GM19455 (cell line): ENCODE measurements at regions not wholly inside any gene's neighbourhood (a gene's known extent, or its start where the extent isn't known, plus 50 kb on each side); places are given as distances from the start of the nearest gene placed in this dataset.
"Not testable (repeated sequence)": the region's sequence is repeated elsewhere in the genome, so short reads cannot be mapped to it uniquely, and the experiment has no call there.

Experiments
- ATAC-seq: cut with Tn5 transposase; IDR thresholded peaks from one replicate; pipeline ENCODE4 v1.9.1; 2021; ENCODE audit not compliant: unreplicated experiment

DNA sequence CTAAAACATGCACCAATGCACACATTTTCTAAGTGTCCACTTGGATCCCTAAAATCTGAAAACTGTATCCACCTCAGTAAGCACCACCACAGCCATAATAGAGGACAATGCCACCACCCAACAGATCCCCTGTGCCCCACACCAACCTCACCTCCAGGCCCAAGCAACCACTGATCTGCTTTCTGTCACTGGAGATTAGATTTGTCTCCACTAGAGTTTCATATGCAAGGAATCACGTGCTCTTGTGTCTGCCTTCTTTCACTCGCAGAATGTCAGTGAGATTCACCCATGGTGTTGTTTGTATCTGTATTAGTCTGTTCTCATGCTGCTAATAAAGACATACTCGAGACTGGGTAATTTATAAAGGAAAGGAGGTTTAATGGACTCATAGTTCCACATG is 216.1 kb upstream of the WWC1 start:
- ATAC-seq, result no peak

DNA sequence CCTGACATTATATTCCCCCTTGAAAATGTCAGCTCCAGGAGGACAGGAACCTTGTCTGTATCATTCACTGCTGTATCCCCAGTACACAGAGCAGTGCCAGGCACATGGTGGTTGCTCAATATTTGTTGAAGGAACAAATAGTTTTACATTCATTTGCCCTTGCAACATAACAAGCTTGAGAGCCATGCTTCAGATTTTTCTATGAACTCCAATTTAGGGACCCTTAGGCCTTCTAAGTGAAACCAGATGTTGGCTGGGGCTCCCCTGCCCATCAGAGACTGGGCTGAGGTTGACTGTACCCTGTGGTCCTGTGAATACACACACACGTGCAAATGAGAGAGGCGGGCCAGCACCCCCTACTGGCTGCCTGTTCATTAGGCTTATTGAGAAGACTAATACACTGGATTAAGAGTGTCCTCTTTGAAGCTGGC is 214.9 kb upstream of the WWC1 start:
- no peak for ATAC-seq

DNA sequence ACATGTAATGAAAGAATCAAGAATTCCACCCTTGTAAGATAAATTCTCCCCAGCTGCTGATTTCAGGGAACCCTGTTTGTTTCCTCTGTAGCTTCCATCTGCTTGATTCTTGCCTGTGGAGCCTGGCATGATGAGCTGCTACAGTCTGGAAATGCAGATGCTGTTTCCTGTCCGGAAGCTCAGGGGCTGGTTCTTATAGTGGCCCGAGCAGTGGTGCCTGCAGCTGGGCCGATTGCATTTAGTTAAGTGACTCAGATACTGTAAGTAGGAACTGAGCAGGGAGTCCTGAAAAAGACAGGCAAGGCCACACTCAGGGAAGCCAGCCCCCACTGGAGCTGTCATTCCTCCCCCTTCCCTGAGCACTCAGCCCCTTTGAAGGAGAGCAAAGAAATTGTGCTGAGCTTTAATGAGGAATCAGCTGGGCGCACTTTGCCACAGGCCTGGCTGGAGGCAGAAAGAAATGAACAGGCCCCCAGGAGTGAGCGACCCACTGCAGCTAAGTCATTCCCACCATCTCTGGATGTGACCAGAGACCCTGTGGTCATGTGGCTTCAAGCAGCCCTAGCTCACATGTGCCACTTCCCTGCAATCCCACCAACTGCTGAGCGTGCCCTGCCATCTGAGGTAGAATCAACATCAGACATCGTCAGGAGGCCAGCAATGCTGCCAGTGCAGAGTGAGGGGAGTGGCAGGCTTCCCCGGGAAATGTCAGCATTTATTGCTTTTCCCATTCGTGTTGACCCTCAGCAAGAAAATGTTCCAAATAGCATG is 206.0 kb upstream of the WWC1 start:
- no peak for ATAC-seq

DNA sequence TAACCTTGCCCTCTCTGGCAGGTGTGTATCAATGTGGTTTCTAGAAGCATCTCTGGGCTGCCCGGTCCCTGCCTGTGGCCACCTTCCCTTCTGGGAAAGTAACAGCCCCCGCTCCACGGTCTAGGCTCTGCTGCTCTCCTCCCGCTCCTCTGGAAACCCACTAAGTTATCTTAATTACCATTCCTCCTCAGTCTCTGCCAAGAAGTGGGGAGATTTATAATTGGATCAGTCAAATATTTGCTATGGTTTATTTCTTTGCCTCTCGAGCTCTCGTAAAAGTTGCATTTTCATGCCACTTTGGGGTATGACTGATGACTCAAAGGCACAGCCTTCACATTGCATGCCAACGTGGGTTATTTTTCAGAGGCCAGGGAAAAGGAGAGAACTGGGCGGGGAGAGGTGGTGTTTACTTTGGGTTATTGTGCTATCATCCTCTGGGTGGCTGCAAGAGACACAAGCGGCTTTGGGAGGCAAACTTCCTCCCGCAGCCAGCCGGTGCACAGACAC is 205.3 kb upstream of the WWC1 start:
- ATAC-seq, result no peak

DNA sequence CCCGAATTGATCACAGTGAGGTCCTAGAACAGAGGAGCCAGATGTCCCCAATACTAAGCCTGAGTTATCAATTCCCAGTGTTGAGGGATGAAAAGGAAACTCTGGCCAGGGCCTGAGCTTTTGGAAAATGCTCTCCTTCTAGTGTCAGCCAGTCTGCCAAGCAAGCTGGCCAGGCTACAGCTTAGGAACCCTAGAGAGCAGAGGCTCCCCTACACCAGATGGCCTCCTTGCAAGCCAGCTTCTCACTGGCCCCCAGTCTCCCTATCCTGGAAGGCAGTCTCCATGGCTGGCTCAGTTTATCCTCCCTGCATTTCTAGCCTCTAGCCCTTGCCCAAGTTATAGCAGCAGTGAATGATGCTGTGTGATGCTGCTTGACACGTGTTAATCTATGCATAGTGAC is 204.7 kb upstream of the WWC1 start:
- ATAC-seq, result no peak

DNA sequence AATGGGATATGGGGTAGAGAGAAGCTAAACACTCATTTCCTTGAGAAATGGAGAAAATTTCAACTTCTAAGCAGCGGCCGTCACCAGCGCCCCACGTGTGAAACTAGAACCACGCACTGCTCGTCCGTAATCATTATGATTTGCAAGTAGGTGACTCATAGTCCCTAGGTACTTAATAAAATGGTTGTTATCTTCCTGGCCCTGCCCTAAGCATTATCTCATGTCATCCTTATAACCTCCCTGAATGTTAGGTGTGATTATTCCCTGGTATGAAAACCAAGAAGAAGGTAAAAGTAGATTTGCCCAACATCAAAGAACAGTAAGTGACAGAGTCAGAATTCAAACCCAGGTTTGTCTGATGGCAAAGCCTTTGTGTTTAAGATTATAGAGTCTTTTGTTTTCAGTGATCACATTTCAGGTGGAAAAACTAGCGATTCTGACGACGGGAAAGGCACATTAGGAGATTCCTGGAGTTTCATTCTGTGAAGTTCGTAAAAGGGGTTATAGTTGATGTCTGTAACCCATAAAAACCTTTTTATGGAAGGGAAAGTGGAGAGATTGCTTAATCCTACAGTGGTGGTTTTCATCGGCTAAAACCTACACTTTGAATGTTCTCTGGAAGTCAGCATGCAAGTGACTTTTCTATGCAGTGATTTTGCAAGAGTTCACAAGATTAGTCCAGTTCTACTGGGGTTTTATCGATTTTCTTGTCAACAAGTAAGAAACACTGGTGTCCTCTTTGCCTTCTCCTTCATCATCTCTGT is 202.9 kb upstream of the WWC1 start:
- ATAC-seq, result no peak

DNA sequence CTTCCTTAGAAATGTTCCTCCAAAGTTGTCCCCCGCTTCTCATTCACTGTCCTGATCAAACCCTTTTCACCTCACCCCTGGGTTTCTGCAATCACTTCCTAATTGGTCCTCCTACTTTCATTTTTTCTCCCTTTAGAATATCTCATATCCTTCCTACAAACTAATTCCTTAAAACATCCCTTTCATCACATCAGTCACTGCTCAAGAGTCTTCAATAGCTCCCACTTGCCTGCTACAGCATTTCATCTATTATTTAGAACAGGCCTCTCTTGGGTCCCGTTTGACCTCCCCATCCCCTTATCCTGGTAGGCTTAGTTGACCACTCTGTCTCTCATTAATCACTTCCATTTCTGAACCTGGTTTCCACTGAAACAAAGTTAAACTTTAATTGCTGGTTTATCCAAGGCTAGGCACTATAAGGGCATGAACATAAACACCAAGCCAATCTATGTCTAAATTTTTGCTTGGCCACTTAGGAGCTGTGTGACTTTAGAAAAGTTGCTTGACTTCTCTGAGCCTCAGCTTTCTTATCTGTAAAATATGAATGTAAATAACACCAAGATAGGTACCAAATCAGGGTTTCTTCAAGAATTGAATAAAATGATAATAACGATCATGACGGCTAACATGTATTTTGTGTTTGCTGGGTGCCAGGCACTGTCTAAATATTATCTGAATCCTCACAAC is 202.1 kb upstream of the WWC1 start:
- ATAC-seq, result no peak

DNA sequence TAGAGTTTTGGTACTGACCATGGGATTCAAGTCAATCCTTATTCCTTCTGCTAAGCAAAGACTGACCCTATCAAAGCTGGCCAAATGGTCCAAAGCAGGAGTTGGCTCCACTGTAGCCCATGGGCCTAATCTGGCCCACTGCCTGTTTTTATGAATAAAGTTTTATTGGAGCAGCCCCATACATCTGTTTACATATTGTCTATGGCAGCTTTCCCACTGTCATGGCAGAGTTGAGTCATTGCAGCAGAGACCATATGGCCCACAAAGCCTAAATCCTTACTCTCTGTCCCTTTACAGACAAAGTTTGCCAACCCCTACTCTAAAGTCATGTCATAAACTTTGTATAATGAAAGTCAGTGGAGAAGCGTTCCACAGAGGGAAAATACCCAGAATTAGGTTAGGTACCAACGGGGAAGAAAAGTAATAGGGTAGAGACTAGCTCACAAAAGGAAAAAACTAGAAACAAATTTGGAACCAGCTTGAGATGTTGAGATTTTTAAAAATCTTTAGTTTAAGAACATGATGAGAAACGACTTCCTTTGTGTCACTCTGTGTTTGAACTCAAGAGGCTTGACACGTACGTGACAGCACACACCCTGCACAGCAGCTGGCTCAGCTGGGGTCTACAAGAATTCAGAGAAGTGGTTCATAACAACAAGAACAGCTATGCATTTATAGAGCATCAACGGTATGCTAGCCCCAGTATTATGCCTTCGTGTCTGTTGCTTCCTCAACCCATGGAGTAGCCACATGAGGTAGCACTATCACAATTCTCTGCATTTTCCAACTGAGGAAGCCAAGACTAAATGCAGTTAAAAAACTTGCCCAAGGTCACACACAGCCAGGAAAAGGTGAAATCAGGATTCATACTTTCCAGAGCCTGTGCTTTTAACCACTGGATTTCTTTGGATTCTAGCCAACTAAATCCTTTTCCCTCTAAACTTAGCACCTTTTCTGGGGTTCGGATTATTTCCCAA is 198.9 kb upstream of the WWC1 start:
- no peak for ATAC-seq

DNA sequence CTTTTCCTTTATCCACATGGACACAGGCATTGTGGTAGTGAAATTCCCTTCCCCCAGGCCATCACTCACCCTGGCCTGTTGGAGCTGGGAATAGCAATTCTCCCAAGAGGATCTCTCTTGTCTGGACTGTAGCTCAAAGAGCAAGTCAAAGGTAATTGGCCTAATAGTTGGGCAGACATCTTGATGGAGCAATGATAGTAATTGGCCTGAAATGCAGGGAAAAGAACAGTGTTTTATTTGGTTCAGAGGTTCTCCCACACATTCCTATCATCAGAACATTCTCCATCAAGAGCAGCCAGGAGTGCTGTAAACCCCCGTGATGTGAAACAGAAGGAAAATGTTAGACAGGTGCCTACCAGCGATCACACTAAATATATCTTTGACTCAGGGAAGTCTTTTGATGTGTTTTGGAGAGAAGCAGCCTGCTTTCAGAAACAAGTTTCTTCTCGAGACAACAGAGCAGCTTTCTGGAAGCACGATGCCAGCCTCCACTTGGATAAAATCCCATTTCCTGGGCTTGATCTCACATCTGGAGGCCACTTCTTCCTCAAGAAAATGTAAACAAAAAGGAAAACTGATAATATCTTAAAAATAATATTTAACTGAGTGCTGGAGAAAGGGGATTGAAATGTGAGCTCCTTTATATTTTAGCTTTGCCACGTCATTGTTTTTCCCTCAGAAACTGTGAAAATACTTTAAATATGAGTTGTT is 198.1 kb upstream of the WWC1 start:
- no peak for ATAC-seq

DNA sequence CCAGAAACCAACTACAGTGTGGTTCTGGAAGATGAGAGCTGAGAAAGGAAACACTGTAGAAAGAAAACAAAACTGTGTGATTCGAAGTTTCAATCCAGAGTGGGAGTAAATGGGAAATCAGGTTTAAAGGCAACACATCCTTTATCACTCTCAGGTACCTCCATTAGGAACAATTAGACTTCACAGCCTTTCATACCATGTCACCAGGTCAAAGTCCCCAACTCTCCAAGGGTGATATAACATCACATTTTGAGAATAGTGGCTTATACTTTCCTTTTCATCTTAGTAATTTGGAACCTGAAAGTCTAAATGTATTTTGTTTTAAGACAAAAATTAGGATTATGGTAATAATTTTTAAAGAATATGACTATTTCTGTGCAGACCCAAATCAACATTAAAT is 194.9 kb upstream of the WWC1 start:
- no peak for ATAC-seq

DNA sequence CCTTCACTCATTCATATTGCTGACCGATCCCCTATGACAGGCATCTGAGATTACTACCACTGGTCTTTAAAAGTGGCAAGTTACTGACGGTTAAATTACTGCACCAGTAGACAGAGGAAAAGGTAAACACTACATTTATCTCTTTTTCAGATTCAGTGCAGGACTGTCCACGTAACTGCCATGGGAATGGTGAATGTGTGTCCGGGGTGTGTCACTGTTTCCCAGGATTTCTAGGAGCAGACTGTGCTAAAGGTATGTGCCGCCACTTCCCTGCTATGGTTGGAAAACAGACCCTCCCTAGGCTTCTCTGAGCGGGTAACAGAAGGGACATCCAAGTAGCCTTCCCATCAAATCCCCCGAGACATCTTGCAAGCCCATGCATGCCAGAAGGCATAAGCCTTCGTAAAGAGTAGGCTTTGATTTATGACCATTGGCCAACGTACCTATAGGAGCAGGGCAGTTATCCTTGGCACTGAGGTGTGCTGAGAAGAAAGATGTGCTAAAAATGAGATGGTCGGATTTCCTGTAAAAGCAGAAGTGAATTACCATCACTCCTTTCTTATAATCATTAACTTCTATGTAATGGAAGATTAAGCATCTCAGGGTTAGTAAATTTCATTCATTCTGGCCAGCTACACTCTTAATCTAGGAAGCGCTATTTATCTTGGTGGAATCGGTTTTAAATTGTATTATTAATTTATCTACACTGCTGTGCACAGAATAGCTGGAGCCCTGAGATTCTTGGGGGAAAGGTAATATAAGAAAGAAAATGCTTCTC is 193.4 kb upstream of the WWC1 start:
- ATAC-seq, result no peak

DNA sequence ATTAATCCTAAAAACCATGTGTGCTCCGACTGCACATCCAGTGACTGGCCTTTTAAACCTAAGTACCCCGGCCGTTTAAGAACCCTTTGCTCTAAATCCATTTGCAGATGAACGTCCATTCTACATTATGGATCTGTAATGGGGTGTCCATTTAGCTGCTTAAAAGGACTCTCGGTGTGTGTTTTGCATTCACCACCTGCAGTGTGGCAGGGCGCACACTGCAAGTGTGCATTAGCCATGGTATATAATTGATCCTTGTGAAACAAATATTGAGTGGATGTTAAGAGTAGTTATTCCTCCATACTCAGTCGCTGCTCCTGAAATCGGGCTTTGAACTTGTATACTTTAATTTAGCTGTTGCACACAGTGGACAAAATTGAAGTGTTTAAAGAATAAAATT is 190.1 kb upstream of the WWC1 start:
- ATAC-seq, result no peak

DNA sequence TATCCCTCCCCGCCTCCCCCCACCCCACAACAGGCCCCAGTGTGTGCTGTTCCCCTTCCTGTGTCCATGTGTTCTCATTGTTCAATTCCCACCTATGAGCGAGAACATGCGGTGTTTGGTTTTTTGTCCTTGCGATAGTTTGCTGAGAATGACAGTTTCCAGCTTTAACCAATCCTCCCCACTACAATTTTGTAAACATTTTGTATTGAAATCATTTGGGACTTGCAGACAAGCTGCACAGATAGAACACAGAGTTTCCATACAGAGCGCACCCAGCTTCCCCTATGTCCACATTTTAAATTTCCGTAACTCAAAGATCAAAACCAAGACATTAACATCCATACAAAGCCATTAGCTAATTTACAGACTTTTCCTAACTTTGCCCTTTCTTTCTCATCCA is 188.4 kb upstream of the WWC1 start:
- ATAC-seq, result not testable (repeated sequence)

DNA sequence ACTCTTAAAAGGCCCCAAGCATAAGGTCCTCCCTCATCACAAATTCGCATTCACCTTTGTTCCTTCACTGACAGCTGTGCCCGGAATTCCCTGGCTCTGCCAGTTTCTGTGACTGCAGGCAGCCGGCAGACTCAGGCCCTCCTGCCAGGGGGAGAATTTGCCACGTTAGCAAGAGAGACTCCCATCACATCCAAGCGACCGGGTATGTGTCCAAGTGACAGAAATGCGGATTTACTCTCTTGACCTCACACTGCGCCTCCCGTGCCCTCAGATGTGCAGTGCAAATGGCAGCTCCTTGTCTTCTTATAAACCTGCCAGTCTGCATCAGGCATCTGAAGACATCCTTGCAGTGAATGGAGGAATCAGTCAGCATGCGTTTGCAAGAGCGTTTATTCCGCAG is 187.1 kb upstream of the WWC1 start:
- no peak for ATAC-seq

DNA sequence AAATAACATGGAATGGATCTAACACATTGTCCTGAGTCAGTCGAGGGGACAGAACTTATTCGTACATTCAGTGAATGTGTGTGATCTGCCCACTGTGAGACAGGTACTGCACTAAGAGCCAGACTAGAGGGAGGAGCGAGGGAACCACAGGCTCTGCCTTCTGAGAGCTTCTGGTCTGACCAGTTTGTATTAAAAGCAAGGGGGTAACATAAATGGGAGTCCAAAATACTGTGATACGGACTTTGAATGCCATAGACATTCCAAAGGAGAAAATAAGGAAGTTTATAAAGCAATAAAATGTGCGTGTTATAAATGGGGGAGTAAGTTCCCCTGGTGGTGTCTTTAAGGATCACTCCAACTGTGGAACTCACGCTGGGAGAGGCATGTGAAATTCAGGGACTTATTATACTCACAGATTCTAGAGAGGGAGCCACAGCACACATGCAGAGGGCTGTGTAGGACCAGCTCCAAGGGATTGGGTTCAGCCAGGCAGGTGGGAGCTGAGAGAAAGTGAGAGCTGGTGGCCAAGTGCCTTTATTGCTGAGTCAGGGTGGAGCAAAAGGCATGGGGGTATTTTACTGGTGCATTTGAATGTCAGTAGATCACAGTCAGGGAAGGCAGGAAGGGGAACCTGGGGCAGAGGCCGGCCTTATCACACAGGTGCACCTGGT is 186.5 kb upstream of the WWC1 start:
- no peak for ATAC-seq

DNA sequence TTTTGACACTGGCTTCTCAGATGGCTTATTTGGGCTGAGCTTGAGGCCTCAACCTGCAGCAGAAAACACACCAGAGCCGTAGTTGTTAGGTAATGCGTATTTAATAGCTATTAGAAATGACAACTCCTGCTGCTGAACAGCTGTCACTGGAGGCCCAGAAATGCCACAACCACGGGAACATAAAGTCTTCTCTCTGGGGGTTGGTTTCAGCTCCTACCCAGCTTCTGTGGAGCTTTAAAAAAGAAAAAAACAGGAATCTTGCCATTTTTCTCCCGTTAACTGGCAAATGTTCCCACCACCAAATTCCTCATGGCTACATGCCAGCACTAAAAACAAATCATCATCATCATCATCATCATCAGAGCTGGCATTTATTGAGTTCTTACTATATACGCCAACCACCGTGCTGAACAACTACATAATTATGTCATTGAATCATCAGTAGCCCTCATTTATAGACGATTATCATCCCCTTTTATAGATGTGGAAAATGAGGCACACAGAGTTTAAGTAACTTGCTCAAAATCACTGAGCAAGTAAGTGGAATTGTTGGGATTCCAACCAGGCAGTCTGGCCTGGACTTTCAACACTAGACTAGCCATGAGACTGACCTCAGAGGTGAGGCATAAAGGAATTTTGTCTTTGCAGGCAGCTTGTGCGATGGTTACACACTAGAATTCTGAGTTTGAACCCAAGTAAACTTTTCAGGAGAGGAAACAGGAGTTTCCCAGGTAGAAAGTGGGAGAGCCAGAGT is 185.3 kb upstream of the WWC1 start:
- no peak for ATAC-seq

DNA sequence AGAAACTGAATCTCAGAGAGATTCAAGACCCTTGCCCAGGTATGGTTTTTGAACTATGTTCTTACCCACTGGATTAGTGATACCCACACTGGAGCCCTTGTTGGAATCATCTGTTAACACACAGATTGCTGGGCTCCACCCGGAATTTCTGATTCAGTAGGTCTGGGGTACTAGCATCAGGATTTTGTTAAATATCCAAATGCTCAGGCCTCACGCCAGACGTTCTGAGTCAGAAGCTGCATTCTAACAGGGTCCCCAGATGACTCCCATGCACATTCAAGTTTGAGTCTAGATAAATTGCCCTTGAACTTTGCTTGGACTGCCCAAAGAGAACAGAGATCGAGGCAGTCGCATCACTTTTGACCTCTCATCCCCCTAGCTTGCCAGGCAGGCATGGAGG is 182.0 kb upstream of the WWC1 start:
- ATAC-seq, result no peak

DNA sequence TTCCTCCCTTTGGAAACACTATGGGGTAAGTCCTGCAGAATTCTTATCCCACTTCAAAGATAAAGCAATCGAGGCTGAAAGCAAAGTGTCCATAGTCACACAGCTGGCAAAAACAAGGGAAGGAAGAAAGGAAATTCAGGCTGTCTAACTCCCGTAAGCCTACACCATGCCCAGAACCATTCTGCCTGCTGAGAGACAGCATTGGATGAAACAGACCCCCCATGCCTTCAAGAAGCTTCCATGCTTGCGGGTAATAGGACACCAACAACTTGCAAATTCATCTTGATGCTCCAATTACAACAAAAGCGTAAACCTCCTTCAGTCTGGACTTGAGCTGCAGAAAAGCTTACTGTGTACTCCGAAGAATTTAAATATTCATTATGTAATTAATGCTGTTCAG is 181.1 kb upstream of the WWC1 start:
- no peak for ATAC-seq
